Inflammatory macrophage (primary cell): ENCODE measurements at regions not wholly inside any gene's neighbourhood (a gene's known extent, or its start where the extent isn't known, plus 50 kb on each side); places are given as distances from the start of the nearest gene placed in this dataset.
A peak's percentile ranks its signal among the peaks of the same experiment; 100 is the strongest.

Experiments used
- DNase-seq, 2 donors: peaks; one replicate each; pipeline ENCODE4 v3.0.0-alpha.2; 2020 to 2022

DNA sequence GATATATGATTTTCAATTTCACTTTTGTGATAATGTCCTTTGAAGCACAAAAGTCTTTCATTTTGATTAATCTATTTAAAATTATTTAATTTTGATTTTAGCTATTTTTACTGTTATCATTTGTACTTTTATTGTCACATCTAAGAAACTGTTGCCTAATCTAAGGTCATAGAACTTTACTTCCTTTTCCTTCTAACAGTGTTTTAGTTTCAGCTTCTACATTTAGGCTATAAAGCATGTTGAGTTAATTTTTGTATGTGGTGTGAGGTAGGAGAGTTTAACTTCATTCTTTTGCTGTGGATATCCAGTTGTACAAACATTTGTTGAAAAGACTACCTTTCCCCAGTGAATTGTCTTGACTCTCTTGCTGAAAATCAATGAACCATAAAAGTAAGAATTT, 204.5 kb downstream of the TM2D1 start:
- DNase-seq, result peak in 1 of 2 donors; percentile 57

- DNase-seq, result no peak
Measured at GRCh38 chr1:61519631-61520030, 205.3 kb downstream of the TM2D1 start.

DNA sequence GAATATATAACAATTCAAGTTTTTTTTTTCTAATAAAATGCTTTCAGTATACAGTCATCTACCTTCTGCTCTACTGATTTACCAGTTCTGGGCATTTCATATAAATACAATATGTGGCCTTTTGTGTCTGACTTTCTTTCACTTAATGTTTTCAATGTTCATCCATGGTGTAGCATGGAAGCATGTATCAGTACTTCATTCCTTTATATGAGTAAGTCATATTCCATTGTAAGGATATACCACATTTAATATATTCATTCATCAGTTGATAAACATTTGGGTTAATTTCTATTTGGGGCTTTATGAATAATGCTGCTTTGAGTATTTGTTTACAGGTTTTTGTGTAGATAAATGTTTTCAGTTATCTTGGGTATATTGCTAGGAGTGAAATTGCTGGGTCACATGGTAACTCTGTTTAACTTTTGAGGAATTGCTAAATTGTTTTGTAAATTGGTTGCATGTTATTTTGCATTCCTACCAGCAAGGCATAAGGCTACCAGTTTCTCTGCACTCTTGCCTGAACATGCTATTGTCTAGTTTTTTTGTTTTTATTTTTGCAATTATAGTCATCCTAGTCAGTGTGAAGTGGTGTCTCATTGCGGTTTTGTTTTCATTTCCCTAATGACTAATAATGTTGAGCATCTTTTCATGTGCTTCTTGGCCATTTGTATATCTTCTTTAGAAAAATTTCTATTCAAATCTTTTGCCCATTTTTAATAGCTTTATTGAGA, 206.1 kb downstream of the TM2D1 start:
- DNase-seq, result peak; percentile 43 to 62

GRCh38 chr1:61517345-61517744, 207.6 kb downstream of the TM2D1 start:
- DNase-seq, result no peak

DNA sequence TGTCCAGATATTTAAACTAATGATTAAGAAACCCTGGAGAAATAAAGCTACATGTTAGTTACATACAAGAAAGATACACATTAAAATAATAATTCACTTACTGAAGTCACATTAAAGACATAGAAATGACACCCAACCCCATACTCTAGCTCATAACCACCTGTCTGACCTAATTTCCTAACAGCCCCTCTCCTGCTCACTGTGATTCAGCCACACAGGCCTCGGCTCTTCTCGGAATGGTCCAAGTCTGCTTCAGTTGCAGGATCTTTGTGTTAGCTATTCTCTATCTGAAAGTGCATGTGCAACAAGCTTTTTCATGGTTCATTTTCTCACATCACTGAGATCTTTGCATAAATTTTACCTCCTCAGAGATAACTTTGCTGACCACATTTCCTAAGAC, 209.8 kb downstream of the TM2D1 start:
- DNase-seq, result no peak
